GM21717 (cell line): ENCODE measurements at regions not wholly inside any gene's neighbourhood (a gene's known extent, or its start where the extent isn't known, plus 50 kb on each side); places are given as distances from the start of the nearest gene placed in this dataset.
A peak's percentile ranks its signal among the peaks of the same experiment; 100 is the strongest.
"Not testable (repeated sequence)": the region's sequence is repeated elsewhere in the genome, so short reads cannot be mapped to it uniquely, and the experiment has no call there.

Experiments
- ATAC-seq: cut with Tn5 transposase; IDR thresholded peaks from one replicate; pipeline ENCODE4 v1.9.1; 2021; ENCODE audit warnings: mild to moderate bottlenecking, moderate library complexity; ENCODE audit not compliant: unreplicated experiment

DNA sequence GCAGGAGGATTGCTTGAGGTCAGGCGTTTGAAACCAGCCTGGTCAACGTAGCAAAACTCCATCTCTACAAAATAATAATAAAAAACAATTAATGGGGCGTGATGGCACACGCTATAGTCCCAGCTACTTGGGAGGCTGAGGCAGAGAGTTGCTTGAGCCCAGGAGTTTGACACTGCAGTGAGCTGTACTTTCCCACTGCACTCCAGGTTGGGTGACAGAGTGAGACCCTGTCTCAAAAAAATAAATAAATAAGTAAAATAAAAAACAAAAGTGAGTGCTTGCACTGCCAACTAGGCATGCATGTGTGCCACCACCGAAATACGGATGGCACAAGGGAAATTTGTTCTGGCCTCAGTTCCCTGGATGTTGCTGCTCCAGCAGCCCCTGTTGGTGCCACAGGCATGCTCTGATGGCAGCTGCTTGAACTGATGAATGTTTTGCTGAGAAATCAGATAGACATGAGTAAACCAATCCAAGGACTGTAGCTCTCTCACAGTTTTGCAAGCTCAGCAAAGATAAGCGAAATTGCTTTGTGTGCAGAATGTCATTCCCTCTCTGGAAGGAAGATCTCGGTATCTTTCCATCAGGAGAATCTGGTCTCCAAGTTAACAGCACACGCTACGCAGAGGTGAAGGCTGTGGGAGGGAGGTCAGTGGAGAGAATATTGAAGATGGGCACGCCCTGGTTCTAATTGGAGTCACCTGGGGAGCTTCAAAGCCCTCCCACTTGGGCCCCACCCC lies 188.0 kb upstream of the SLC24A3 start:
- ATAC-seq = no peak

DNA sequence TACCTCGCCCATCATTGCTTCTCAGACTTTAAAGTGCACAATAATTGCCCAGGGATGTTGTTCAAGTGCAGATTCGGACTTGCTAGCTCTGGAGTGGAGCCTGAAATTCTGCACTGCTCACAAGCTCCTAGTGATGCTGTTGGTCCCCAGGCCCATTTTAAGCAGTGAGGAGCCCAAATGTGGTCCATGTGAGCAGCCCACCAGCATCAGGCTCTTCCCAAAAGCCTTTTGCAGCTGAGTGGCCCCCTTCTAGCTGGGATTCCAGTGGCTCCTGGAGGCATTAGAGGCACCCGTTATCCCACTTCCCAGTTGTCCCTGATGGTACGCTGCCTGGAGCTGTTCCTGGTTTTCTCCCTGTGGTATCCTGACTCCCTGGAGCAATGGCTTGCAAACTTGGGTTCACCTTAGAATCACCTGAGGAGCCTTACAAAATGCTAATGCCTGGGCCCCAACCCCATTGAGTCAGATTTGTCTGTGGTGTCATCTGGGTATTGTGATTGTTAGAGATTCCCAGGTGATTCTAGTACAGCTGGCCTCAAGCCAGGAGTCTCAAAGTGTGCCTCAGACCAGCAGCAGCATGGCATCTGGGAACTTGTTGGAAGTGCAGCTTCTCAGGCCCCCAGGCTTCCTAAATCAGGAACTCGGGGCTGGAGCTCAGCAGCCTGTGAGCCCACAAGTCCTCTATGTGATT lies 186.9 kb upstream of the SLC24A3 start:
- peak; percentile 23 for ATAC-seq

DNA sequence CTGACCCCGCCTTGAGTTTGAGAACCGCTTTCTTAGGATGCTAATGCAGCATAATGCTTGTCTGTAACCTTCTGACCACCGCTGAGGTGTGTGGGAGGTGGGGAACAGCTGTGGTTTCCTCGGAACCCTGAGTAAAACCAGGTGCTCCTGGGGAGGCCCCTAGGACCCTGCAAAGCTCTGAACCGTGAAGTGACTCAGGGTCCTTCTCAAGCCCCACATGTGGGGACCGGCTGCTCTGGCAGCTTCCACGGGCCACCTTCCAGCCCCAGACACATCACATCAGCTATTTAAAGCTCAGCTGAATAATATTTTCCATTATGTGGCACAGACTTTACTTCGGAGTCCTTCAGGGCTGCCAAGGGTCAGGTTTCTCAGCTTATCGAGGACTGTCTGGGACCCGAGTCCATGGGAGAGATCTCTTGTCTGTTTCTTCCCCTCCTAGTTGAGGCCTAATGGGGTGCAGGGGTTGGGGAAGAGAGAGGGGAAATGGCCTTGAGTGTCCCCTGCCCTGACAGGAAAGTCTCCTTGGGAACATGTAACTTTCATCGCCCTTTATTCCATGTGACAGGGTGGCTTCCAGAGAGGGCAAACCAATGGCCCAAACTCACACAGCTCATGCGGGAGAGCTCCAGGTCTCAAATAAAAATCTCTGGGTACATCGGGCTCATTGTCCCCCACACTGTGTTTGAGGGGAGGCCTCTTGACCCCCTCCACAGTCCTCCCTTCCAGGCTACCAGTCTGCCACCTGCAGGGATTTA lies 186.1 kb upstream of the SLC24A3 start:
- peak; percentile 80 for ATAC-seq

DNA sequence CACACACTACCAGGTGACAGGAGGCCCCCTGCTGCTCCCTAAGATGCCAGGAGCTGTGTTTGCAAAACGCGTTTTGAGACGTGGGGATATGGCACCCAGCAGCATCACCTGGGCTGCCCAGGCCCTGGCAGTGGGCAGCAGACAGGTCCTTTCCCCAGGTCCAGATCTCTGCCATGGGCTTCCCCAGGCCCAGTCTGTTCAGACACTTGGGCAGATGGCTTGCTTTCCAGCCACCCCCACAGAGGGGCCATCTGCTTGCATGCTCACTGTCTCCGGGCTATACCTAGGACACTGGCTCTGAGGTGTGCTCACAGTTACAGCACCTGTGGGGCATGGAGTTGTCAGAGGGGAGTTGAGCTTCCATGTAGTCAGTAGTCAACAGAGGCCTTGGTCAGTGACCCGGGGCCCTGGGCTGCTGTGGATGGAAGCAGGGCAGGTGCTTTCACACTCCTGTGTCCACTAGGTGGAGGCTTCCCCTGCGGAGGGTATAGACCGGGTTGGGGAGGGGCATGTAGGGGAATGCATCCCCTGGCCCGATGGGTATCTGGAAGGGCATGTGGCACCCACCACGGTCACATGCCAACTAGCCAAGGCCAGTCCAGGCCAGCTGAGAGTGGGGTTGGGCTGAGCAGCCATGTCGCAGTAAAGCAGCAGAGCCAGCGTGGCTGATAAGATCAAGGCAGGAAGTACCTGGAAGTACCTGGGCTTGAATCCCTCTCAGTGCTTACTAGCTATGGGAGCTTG lies 185.4 kb upstream of the SLC24A3 start:
- no peak for ATAC-seq

DNA sequence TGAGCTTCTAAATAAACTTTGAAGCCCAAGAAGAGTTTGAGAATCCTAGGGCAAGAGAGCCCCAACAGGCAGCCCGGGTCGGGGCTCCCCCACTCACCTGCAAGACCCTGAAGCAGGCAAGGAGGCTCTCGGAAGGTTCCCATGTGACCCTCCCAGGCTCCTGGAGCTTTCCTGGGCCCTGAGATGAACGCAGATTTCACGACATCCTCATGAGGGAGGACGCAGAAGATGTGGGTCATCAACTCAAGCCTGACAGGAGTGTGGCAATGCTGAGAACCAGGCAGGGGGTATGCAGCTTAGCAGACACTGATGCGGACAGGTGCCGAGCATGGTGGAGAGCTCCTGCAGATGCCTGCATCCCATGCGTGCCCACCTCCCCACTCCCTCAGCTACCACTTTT lies 184.5 kb upstream of the SLC24A3 start:
- ATAC-seq = no peak

DNA sequence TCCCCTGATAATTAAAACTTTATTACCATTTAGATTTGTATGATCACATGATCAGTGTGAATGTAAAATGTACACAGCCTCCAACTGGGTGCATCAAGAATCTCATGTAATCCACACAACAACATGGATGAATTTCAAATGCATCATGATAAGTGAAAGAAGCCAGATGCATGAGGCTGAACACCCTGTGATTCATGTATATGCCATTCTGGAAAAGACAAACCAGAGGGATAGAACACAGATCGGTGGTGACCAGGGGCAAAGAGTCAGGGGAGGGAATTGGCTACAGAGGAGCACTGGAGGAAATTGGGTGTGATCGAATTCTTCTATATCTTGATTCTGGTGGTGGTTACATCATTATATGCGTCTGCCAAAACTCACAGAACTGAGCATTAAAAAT lies 170.7 kb upstream of the SLC24A3 start:
- ATAC-seq = no peak

DNA sequence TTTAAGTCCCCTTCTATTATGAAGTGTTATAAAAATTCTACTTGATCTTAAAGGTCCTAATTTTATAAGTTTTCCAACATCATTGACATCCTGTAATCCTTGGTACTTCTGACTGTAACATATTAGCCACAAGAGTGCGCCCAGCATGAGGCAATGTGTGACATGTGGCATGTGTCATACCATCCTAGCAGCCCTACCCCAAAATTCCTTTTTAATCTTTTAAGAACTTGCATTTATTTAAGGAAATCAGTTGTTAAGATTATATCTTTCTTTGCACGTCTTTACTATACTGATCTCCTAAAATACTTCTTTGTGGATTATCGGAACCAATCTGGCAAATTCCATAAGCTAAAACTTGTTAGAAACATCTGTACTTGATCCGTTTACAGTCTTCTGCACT lies 167.1 kb upstream of the SLC24A3 start:
- no peak for ATAC-seq

DNA sequence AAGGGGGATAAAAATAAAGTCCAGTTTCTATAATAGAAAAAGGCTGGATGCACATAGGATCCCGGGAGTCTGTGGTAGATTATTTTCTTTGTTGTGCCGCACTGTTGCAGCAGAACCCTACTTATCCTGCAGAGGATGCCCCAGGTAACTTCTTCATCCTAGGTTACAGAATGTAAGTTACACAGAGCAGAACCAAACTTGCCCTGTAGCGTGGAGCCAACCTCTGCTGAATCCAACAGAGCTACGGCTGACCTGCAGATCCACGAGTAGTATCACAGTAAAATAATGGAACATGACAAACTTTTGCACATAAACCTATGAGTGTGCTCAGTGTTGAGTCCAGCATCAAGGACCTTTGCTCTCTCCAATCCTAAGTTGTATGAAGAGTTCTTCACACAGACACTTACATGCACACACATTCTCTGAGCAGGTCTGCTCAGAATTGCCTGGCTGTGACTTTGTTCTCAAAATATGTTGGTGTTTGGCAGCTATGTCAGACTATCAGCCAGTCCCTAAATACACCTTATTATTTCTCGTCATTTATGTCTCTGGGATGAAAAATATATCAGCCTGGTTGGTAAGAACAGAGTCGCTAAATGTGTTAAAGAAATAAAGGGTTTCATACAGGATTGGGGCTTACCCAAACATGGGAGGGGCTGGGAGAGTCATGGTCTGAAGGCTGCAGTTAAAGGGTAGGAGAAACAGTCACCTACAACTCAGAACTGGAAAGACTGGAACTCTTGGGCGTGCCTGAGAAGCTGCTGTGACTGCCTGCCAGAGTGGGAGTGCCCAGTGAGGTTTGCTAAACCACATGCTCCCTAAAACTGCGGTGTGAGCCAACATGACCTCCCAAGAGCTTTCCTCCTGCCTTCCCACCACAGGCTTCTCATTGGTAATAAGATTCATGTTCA lies 165.1 kb upstream of the SLC24A3 start:
- ATAC-seq = no peak

DNA sequence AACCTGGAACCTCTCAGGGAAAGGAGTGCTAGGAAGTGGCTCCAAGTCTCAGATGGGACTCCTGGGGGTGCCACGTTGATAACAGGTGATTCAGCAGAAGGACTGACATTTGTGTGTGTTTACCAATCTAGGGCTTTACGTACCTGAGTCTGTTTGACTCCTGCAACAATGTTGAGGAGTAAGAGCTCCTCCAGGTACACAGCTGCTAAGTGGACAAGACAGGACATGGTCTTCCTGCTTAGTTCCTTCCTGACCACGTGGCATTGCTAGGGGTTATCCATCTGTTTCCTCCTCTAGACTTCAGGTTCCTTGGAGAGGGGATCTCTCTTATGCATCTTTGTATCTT lies 164.5 kb upstream of the SLC24A3 start:
- ATAC-seq = no peak

DNA sequence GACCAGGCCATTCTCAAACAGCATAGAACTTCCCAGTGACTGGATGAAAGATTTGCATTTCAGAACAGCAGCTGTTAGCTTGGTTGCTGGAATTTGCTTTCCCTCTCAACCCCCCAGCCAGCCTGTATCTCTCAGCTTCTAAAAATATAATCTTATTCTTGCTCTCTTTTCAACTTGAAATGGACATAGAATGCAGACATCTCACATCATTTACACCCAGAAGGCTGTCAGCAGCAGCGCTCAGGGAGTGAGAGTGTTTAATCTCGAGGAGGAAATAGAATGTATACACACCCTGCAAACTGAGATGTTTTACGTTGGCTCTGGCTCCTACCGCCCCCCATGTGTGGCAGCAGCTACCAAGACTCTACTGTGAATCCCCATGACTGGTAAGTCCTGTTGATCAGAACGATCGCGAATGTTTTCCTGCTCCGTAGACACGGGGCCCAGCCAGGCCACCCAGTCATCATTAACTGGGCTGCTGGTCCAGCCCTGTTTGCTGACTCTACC lies 163.4 kb upstream of the SLC24A3 start:
- ATAC-seq = no peak

DNA sequence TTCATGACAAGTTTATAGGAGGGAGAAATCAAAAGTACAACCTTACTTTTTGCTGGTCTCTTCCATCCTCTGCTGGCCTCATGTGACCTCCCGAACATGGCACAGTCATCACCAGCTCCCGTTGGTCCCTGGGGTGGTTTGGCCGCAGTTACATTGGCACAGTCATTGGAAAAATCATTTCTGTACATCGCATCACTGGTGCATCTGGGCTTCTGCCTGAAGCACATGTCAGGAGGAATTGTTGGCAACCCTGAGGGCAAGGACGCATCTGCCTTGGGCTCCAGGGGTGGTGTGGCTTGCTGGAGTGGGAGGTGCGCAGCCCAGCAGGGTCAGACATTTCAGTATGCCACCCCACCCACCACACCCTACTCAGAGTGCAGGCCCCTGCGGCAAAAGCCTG lies 162.9 kb upstream of the SLC24A3 start:
- no peak for ATAC-seq

DNA sequence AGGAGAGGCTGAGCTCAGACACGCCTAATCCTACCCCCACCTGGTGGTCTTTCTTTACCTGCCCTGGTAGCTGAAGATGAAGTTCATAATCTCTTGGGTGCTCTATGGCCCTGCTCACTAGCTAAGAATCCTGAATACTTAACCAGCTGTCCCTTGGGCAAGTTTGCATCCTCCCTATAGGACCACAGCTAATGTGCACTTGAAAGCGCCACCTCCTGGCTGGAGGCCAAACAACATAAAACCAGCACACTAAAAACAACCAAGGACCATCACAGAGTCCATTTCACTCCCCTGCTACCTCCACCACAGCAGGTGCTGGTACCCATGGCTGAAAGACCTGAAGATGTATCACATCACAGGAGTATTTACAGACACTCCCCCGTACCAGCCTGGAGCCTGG lies 155.5 kb upstream of the SLC24A3 start:
- ATAC-seq = no peak

DNA sequence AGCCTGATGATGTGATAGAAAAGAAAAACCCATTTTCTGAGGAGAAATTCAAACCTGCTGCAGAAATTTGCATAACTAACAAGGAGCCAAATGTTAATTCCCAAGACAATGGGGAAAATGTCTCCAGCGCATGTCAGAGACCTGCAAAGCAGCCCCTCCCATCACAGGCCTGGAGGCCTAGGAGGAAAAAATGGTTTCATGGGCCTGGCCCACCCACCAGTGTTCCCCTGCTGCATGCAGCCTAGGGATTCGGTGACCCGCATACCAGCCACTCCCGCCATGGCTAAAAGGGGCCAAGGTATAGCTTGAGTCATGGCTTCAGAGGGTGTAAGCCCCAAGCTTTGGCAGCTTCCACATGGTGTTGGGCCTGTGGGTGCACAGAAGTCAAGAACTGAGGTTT lies 147.7 kb upstream of the SLC24A3 start:
- ATAC-seq = not testable (repeated sequence)

DNA sequence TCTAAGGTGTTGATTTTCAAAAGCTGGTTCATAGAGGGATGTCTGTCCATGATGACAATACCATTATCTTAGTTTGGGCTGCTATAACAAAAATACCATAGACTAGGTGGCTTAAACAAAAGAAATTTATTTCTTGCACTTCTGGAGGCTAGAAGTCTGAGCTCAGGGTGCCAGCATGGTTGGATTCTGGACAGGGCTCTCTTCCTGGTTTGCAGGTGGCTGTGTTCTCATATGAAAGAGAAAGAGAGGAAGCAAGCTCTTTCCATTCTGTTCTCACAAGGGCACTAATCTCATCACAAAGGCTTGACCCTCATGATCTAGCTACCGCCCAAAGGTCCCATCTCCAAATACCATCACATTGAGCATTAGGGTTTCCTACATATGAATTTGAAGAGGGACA lies 144.5 kb upstream of the SLC24A3 start:
- ATAC-seq = no peak

DNA sequence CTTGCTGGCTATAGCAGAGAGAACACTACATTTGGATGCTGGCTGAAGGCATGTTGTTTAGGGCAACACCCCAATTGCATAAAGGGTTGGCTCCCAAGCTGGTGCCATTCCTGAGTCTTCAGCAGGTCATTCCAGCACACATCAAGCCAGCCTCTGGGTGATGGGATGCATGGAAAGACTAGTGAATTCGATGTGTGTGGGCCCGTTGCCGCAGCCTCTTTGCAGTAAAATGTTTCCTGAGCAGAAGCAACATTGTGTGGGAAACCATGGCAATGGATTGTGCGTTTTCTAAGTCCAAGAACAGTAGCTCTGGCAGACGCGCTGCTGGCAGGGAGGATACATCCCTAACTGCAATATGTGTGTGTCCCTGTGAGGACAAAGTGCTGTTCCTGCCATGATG lies 142.4 kb upstream of the SLC24A3 start:
- ATAC-seq = no peak

DNA sequence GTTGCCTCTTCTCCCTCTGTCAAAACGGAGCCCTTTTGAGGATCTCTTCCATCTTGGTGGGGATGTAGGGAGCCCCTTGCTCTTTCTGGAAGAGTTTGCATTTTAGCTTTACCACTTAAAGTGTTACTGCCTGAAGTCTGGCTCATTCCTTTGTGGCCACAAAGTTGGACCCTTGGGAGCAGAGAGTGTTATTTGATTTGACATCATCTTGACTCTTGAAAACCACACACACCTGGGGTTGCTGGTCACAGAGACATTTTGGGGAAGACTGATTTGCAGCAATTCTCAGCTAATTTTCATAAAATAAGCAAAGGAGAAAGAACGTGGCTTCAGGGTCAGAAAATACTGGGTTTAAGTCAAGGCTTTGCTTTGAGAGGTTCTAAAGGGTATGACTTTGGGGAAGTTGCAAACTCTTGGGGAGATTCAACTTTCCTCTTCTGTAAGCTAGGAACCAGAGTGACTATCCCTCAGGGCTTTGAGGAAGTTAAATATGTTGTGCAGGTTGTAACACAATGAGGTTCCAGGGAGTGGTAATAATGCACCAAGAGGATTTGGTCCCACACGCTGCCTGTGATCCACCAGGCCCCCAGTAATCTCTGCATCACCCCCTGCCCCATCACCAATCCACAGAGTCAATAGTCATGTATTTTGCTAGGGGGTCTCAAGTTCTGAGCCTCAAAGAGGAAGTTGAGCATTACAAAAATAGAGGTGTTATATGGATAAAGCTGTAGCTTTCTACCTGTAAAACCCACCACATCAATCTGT lies 141.6 kb upstream of the SLC24A3 start:
- ATAC-seq = no peak

DNA sequence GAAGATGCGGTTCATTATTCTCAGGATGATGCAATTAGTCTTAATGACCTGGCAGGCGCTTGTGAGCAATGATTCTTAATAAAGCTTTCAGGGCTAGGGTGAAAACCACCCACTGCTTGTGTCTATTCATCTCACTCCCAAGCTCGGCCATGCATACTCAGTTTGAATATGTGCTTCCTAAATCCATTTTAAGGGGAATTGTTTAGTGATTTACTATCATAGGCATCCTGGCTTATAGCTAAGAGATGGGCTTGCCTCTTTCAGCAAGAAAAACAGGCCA lies 141.1 kb upstream of the SLC24A3 start:
- ATAC-seq = no peak

DNA sequence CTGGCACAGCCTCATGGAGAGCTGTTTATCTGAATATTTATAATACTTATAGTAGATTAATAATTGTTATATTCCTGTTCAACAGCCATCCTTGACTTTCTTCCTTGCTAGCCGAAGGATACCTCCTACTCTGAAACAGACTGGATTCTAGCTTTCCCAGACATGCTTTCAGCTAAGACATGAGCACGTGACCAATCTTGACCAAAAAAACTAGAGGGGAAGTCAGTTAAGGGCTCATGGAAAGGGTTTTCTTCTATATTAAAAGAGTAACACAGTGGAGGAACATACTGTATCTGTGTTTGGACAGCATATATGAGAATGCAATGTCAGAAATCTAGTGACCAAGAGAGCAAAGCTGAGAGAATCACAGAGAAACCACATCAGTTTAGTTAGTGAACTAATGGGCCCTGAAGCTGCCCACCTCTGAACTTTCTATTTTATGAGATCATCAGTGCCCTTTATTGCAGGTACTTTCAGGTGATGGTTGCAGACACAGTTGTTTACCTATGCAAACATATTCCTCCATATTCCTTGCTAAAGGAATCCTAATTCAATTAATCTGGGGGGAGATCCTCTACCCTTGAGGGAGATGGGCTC lies 140.4 kb upstream of the SLC24A3 start:
- ATAC-seq = no peak

DNA sequence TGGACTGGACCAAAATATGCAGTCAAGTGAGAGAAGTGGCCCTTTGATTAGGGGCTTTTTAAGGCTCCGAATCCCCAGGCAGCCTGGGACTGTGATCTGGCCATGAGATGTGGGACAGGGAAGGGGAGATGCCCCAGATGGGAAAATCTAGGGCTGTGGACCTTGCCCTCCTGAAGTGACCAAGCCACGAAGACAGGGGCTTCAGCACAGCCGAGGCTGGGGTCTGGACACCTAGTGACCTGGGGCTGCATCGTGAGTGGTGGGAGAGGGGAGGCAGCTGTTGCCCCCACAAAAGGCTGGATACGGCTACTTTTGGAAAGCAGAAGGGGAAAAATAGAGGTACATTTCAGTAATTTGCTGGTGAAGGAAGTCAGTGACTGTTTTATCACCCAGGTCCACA lies 139.5 kb upstream of the SLC24A3 start:
- ATAC-seq = no peak
